Calu3 (cell line): ENCODE measurements at regions not wholly inside any gene's neighbourhood (a gene's known extent, or its start where the extent isn't known, plus 50 kb on each side); places are given as distances from the start of the nearest gene placed in this dataset.

Source experiments
- BruUV-seq: library from RNA; stranded (reverse); fragments of 400-500 nt; replicated peaks from 2 replicates; lab custom pipeline; 2021; lab: Mats Ljungman, UMichigan
- CTCF ChIA-PET: fragments of 300-600 bp; sonication (Branson Sonifier 250); formaldehyde crosslinking; loops from one replicate; lab custom pipeline; 2022; ENCODE audit warnings: antibody characterized with exemption; lab: Charles Lee
- DNase-seq: peaks from one replicate; pipeline ENCODE4 v3.0.0; 2022
- H3K27ac Mint-ChIP-seq: one replicate; pipeline ENCODE4 v1.8.0; 2022; ENCODE audit warnings: mixed read lengths; ENCODE audit not compliant: unreplicated experiment
- H3K27me3 Mint-ChIP-seq: one replicate; pipeline ENCODE4 v1.8.0; 2022; ENCODE audit warnings: mixed read lengths; ENCODE audit not compliant: unreplicated experiment
- H3K36me3 Mint-ChIP-seq: one replicate; pipeline ENCODE4 v1.8.0; 2022; ENCODE audit warnings: mild to moderate bottlenecking, moderate library complexity, mixed read lengths; ENCODE audit not compliant: insufficient read depth, unreplicated experiment
- H3K4me1 Mint-ChIP-seq: one replicate; pipeline ENCODE4 v1.8.0; 2022; ENCODE audit warnings: mild to moderate bottlenecking, low read depth, mixed read lengths; ENCODE audit not compliant: unreplicated experiment
- H3K4me3 Mint-ChIP-seq: one replicate; pipeline ENCODE4 v1.8.0; 2022; ENCODE audit warnings: mild to moderate bottlenecking, low read depth, moderate library complexity, mixed read lengths; ENCODE audit not compliant: unreplicated experiment
- H3K9me3 Mint-ChIP-seq: one replicate; pipeline ENCODE4 v1.8.0; 2022; ENCODE audit warnings: low read depth, mixed read lengths; ENCODE audit not compliant: unreplicated experiment
- intact Hi-C: fragments of 100-400 bp; cut with micrococcal nuclease; formaldehyde crosslinking; loops from one replicate; pipeline ENCODE4 v1.10.0; 2022; ENCODE audit not compliant: unreplicated experiment
- TF ChIP-seq, protein P1 (sequence below): fragments of 200-600 bp; IDR thresholded peaks from one replicate; pipeline ENCODE4 v1.8.0; 2022; ENCODE audit warnings: antibody characterized with exemption; ENCODE audit not compliant: unreplicated experiment

DNA sequence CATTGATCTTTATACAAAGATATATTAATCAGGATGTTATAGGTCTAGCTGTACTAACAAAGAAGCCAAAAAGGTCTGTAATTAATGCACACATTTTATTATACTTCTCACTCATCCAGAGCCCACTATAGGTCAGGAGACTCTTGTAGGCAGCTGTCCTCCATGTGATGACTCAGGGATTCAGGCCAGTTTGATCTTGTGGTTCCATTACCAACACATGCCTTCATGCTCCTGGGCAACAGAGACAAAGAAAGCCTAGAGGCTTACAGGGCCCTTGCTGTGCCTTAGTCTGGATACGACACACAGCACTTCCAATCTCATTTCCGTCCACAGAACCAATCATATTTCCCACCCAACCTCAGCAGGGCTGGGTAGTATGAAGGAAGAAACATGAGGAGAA, 150.3 kb upstream of the NCAM1 start:
- Mint-ChIP-seq H3K4me1 (no peaks in the 10 kb centered on the region), H3K9me3 (peaks cover 3% of the 10 kb centered on the region), H3K4me3 (no peak overlapping the region), H3K36me3 (no peaks in the 10 kb centered on the region), H3K27ac (no peak overlapping the region), H3K27me3 (peaks cover 8% of the 10 kb centered on the region)
- intact Hi-C loops, result no loop called here
- TF ChIP-seq, protein P1, sequence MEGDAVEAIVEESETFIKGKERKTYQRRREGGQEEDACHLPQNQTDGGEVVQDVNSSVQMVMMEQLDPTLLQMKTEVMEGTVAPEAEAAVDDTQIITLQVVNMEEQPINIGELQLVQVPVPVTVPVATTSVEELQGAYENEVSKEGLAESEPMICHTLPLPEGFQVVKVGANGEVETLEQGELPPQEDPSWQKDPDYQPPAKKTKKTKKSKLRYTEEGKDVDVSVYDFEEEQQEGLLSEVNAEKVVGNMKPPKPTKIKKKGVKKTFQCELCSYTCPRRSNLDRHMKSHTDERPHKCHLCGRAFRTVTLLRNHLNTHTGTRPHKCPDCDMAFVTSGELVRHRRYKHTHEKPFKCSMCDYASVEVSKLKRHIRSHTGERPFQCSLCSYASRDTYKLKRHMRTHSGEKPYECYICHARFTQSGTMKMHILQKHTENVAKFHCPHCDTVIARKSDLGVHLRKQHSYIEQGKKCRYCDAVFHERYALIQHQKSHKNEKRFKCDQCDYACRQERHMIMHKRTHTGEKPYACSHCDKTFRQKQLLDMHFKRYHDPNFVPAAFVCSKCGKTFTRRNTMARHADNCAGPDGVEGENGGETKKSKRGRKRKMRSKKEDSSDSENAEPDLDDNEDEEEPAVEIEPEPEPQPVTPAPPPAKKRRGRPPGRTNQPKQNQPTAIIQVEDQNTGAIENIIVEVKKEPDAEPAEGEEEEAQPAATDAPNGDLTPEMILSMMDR, result no peak
- CTCF ChIA-PET, result no interaction called here
- BruUV-seq, result no TSS peak
- no peak for DNase-seq

DNA sequence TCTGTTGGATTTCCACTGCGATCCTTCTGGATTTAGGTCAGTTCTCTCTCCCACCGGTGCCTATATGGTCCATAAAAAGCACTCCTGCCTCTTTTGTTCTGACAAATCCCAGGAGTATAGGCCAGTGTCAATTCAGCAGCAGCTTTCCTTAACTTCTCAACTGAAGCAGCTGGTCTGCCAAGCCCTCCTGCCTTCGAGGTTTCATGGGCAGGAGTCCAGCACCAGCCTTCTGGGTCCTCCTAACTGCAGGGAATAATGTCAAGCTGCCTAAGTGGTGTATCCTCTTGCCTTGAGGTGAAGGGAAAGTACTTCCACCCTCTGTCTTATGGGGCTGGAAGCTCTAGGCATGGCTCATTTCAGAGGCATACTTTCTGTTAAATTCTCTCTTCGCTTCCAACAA, 149.4 kb upstream of the NCAM1 start:
- BruUV-seq, result no TSS peak
- peaks cover 3% of the 10 kb centered on the region for H3K9me3 Mint-ChIP-seq

DNA sequence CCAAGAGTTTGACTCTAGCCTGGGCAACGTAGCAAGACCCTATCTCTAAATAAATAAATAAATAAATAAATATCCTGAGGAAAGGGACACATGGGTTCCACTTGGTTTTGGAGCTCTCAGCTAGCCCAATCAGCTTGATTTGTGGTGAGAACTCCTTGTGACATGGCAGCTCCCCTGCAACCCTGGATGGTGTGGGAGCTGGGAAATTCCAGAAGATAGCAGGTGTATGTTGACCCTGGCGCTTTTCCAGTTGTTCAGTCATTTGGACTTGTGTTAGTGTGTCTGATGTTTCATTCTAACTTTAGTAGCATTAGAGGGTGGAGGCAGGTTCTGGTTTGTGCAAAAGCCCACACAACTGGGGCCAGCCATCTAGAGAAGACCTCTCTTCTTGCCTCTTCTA, 148.5 kb upstream of the NCAM1 start:
- BruUV-seq, result no TSS peak
- H3K27ac Mint-ChIP-seq, result no peak overlapping the region
- peaks cover 12% of the 10 kb centered on the region for H3K27me3 Mint-ChIP-seq
- peaks cover 3% of the 10 kb centered on the region for H3K9me3 Mint-ChIP-seq
- H3K4me1 Mint-ChIP-seq, result no peaks in the 10 kb centered on the region
- CTCF ChIA-PET, result no interaction called here
- DNase-seq, result no peak
- H3K4me3 Mint-ChIP-seq, result no peak overlapping the region
- TF ChIP-seq, protein P1, result no peak
- intact Hi-C loops, result no loop called here
- no peaks in the 10 kb centered on the region for H3K36me3 Mint-ChIP-seq

More for the DNA sequence above, 149.4 kb upstream of the NCAM1 start:
- Mint-ChIP-seq H3K27ac (no peak overlapping the region), H3K36me3 (no peaks in the 10 kb centered on the region), H3K27me3 (peaks cover 12% of the 10 kb centered on the region), H3K4me3 (no peak overlapping the region), H3K4me1 (no peaks in the 10 kb centered on the region)
- no peak for DNase-seq
- TF ChIP-seq, protein P1, result no peak
- CTCF ChIA-PET, result no interaction called here
- intact Hi-C loops, result no loop called here

DNA sequence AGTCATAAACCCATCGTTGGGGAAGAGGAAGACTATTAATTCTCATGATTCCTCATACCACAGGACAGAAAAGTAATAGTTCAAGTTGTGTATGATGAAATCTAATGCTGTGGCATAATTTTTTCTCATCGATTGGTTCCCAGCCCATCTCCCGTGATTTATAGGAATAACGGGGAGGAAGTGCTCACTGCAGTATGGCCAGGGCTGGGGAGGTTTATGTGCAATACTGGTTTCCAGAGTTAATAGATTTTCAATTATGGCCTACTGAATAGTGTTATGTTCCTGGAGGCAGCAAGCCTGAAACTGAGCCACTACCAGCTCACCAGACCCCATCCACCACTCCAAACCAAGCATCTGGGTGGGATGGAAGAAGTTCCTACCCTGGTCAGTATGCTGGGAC, 147.1 kb upstream of the NCAM1 start:
- Mint-ChIP-seq H3K27ac (no peak overlapping the region), H3K36me3 (no peaks in the 10 kb centered on the region), H3K27me3 (peaks cover 12% of the 10 kb centered on the region), H3K4me1 (no peaks in the 10 kb centered on the region), H3K9me3 (peaks cover 3% of the 10 kb centered on the region), H3K4me3 (no peak overlapping the region)
- CTCF ChIA-PET, result no interaction called here
- BruUV-seq, result no TSS peak
- TF ChIP-seq, protein P1, result no peak
- intact Hi-C loops, result no loop called here
- DNase-seq, result no peak
